ENCODE measurements at regions not wholly inside any gene's neighbourhood (a gene's known extent, or its start where the extent isn't known, plus 50 kb on each side); places are given as distances from the start of the nearest gene placed in this dataset.

- no peak for TF ChIP-seq CTCF (IDR thresholded peaks at IDR 0.05)
- no peak for TF ChIP-seq POLR2A (IDR thresholded peaks at IDR 0.05)
Observed at GRCh38 chr17:6943406-6943805, 52.4 kb upstream of the ALOX12 start.

Data from adrenal gland (tissue), 5 donors.